ENCODE measurements at regions not wholly inside any gene's neighbourhood (a gene's known extent, or its start where the extent isn't known, plus 50 kb on each side); places are given as distances from the start of the nearest gene placed in this dataset.
A peak's percentile ranks its signal among the peaks of the same experiment; 100 is the strongest.
"Not testable (repeated sequence)": the region's sequence is repeated elsewhere in the genome, so short reads cannot be mapped to it uniquely, and the experiment has no call there.

DNA sequence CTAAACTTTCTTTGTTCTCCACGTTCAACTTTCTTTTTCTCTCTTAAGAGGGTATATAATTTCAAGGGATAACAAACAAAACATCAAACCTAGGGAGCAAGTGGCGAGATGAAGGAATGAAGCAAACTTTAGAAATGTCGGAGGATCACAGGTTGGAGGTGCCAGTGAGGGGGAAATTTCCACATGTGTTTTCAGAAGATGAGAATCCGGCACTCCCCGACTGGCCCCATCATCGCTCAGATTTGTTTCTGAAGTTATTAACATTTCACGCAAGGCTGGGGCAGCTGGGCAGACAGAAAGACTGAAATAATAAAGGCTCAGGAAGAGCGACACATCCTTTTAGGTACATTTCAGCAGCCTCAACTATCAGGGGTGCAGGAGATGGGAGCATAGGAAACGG is 134.9 kb downstream of the SMIM20 start:
- no peak for DNase-seq

- no peak for DNase-seq
Observed at GRCh38 chr4:26049447-26049846, 135.4 kb downstream of the SMIM20 start.

GRCh38 chr4:26050212-26050643 is 136.2 kb downstream of the SMIM20 start:
- DNase-seq = no peak

GRCh38 chr4:26050671-26051070 is 136.7 kb downstream of the SMIM20 start:
- no peak for DNase-seq

GRCh38 chr4:26051240-26051639 is 137.2 kb downstream of the SMIM20 start:
- DNase-seq = no peak

- no peak for DNase-seq
Observed at GRCh38 chr4:26052663-26053541, 138.9 kb downstream of the SMIM20 start.

- DNase-seq = no peak
Observed at GRCh38 chr4:26053761-26054160, 139.7 kb downstream of the SMIM20 start.

DNA sequence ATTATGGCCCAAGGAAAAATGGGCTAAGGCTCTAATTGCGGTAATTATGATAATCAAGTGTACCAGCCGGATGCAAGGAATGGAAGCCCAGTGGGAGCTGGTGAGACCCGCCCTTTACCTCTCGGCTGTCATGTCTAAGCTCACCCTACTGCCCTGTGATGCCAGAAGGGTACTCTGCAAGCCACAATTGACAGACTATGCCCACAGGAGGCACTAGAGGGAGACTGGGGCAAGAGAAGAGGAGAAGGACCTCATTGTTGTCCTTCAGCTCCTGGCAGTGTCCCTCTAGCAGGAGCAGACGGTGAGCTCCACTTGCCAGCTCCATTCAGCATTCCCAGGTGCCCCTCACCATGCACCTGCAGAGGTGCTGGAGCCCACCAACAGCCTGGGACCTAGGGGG is 141.8 kb downstream of the SMIM20 start:
- DNase-seq = no peak

- DNase-seq = no peak
Observed at GRCh38 chr4:26056406-26056805, 142.4 kb downstream of the SMIM20 start.

GRCh38 chr4:26057839-26058238 is 143.8 kb downstream of the SMIM20 start:
- not testable (repeated sequence) for DNase-seq

DNA sequence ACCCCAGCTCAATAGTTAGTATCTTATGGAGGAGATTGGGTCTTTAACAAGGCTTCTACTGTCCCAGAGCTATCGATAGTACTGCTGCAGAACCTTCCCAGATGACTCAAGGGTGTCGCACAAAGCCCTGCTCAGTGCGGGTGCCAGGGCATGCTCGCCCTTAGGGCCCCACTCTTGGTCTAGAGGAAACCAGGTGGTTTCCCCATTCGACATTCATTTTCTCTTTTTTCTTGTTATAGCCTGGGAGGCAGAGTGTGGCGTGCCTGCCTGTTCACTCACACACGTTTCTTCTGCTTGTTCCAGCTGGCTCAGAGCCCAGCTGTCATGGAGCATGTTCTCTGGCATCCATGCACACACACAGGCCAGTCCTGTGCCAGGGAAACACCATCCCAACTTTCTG is 144.5 kb downstream of the SMIM20 start:
- no peak for DNase-seq

DNA sequence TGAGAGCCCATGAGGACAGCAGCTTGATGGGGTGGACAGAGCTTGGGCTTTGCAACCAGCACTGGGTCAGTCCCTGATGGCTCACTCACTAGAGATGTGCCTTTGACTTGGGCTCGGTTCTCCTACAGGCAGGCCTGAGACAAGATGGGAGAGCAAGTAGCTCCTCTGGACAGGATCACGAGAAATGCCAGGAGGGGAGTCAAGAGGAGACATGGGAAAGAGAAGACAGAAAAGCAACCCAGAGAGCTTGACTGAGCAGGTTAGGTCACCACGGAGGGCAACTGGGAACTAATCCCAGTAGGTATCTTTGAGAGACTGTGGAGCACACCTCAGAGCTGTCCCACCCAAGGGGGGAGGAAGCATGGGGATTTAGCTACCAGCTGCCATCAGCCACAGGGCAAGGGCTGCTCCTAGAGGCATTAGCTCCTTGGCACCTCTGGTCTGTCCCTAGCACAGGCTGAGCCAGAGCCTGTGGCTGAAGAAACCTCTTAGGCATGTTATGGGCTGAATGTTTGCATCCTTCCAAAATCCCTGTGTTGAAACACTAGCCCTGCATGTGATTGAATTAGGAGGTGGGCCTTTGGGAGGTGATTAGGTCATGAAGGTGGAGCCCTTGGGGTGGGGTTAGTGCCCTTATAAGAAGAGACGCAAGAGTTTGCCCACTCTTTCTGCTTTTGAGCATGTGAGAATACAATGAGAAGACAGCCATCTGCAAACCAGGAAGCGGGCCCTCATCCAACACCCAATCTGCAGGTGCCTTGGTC is 145.6 kb downstream of the SMIM20 start:
- DNase-seq = no peak

GRCh38 chr4:26060286-26060685 is 146.3 kb downstream of the SMIM20 start:
- no peak for DNase-seq

DNA sequence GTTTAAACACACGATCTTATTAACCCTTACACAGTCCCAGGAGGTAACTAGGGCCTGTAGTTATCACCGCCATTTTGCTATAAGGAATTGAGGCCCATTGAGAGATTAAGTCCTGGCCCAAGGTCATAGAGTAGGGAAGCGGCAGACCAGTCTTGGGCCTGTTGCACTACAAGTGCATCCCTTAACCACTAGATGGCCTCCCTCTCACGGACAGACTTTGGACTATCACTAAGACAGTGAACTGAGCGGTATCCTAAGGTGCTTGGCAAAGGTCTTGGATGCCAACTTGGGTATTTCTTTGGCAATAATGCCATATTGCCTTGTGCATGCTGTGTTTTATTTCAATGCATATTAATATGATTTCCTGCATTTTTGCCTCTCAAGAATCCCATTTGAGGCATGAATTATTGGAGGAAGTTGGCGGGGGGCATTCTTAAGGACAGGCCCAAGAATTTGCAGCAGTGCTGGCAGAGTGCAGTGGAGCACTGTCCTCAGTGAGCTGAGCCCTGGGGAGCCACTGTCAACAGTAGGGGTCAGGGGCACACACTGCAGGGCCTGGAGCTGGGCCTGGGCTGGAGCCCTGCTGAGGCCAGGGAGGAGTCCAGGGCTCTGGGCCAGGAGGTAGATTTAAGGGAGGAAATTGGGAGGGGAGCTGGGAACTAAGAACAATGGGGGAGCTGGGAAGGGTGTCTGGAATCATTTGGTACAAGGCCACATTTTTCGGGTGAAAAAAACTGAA is 147.4 kb downstream of the SMIM20 start:
- peak; percentile 48 for DNase-seq

DNA sequence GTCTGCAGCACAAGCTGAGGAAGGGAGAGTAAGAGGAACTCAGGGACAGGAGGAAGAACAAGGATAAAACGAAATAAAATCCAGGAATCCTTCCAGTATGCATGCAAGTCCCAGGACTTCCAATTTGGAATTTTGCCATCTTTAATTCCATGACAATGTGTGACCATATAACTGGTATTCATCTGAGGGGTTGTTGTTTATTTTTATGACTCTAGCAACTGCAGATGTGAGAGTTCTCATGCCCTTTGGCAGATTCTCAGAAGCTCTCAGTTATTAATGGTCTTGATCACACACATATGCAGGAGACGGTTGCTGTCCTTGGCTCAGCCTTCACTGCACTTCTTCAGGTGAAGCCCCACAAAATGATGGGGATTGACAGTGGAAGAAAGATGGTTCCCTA is 148.2 kb downstream of the SMIM20 start:
- no peak for DNase-seq

DNA sequence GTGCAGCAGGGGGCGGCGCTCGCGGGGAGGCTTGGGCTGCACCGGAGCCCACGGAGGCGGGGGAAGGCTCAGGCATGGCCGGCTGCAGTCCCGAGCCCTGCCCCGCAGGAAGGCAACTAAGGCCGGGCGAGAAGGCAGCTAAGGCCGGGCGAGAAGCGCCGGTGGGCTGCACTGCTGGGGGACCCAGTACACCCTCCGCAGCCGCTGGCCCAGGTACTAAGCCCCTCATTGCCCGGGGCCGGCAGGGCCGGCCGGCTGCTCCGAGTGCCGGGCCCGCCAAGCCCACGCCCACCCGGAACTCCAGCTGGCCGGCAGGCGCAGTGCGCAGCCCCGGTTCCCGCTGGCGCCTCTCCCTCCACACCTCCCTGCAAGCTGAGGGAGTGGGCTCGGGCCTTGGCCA is 150.0 kb downstream of the SMIM20 start:
- not testable (repeated sequence) for DNase-seq

- DNase-seq = no peak
Observed at GRCh38 chr4:26065833-26066232, 151.8 kb downstream of the SMIM20 start.

- no peak for DNase-seq
Observed at GRCh38 chr4:26067035-26067434, 153.0 kb downstream of the SMIM20 start.

DNA sequence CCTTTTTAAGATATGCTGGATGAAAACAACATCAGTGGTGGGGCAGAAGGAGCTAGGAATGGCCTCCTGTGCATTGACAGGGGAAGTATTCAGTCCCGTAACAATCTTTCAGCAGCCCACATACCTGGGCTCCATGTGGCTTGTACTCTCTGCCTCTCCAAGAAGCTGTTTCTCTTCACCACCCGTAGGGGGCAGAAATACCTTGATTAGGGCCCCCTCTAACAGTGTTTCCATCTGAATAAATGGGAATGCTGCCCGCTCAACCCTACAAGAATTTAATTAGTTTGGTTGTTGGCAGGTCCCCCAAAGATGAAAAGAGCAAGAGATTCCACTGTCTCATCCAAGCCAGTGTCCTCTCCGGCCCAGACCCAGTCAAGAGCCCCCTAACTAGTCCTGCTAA is 155.2 kb downstream of the SMIM20 start:
- peak; percentile 8 for DNase-seq

DNA sequence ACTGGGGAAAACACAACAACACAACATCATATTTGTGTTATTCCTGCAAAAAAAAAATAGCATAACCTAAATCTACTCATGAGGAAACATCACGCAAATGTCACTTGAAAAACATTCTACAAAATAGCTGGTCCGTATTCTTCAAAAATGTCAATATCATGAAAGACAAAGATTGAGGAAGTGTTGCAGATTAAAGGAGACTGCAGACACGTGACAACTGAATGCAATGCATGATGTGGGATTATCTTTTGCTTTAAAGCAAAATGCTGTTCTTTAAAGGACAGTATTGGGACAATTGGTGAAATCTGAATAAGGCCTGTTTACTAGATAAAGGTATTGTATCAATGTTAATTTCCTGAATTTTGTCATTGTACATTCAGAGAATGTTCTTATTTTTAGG is 157.7 kb downstream of the SMIM20 start:
- DNase-seq = no peak

DNA sequence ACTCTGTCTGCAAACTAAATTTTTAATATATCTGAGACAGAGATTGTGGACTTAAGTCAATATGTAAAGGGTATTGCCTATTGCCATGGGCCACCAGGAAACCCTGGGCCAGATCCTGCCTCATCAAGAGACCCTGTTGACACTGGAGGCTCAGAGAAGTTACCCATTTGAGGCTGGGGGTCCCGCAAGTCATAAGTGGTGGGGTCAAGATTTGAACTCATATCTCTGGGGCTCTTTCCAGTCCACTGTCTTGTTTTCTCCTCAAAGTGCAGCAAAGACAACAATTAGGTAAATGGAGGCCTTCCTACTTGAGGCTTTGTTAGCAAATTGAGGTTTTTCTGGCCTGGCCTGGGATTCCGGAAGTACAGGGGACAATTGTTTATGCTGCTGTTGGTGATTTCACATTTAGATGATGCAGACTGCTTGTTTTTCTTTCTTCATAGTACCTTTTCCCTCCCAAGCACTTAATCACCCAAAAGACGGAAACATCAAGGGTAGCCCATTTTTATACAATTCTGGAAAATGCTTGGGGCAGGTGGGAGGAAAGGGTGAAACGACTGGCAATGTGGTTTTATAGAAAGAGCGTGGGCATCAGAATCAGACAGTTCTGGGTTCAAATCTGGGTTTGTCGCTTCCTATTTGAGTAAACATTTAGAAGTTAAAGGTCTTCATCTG is 160.0 kb downstream of the SMIM20 start:
- DNase-seq = no peak

- peak; percentile 62 for DNase-seq
Observed at GRCh38 chr4:26074712-26075430, 160.9 kb downstream of the SMIM20 start.

Data from GDM1 (cell line).